Neural crest cell (in vitro differentiated cells): ENCODE measurements at regions not wholly inside any gene's neighbourhood (a gene's known extent, or its start where the extent isn't known, plus 50 kb on each side); places are given as distances from the start of the nearest gene placed in this dataset.

ENCODE experiments used
- DNase-seq: peaks from one replicate; pipeline ENCODE4 v3.0.0; 2021; ENCODE audit warnings: low read depth, mixed read lengths, low spot score
- H3K27ac Mint-ChIP-seq: one replicate; pipeline ENCODE4 v1.8.0; 2021; ENCODE audit warnings: mild to moderate bottlenecking, mixed read lengths; ENCODE audit not compliant: unreplicated experiment
- H3K27me3 Mint-ChIP-seq: 2 replicates; pipeline ENCODE4 v1.8.0; 2021; ENCODE audit warnings: low read depth, mild to moderate bottlenecking, mixed read lengths
- H3K36me3 Mint-ChIP-seq: 2 replicates; pipeline ENCODE4 v1.8.0; 2021; ENCODE audit warnings: low read depth, mild to moderate bottlenecking, mixed read lengths
- H3K4me1 Mint-ChIP-seq: 2 replicates; pipeline ENCODE4 v1.8.0; 2021; ENCODE audit warnings: mixed read lengths
- H3K4me3 Mint-ChIP-seq: one replicate; pipeline ENCODE4 v1.8.0; 2021; ENCODE audit warnings: mild to moderate bottlenecking, mixed read lengths
- H3K9me3 Mint-ChIP-seq: 2 replicates; pipeline ENCODE4 v1.8.0; 2021; ENCODE audit warnings: mixed read lengths
- TF ChIP-seq, protein P1 (sequence below): fragments of 200-600 bp; sonication (generic); conservative IDR thresholded peaks from 2 replicates; pipeline ENCODE4 v1.5.0; 2021; ENCODE audit warnings: antibody characterized with exemption, mild to moderate bottlenecking

GRCh38 chr6:50455029-50455428 lies 258.3 kb upstream of the TFAP2D start:
- no peaks in the 10 kb centered on the region for H3K4me1 Mint-ChIP-seq
- TF ChIP-seq, protein P1, sequence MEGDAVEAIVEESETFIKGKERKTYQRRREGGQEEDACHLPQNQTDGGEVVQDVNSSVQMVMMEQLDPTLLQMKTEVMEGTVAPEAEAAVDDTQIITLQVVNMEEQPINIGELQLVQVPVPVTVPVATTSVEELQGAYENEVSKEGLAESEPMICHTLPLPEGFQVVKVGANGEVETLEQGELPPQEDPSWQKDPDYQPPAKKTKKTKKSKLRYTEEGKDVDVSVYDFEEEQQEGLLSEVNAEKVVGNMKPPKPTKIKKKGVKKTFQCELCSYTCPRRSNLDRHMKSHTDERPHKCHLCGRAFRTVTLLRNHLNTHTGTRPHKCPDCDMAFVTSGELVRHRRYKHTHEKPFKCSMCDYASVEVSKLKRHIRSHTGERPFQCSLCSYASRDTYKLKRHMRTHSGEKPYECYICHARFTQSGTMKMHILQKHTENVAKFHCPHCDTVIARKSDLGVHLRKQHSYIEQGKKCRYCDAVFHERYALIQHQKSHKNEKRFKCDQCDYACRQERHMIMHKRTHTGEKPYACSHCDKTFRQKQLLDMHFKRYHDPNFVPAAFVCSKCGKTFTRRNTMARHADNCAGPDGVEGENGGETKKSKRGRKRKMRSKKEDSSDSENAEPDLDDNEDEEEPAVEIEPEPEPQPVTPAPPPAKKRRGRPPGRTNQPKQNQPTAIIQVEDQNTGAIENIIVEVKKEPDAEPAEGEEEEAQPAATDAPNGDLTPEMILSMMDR: no peak
- H3K4me3 Mint-ChIP-seq: no peak overlapping the region
- no peak for DNase-seq
- H3K27me3 Mint-ChIP-seq: no peaks in the 10 kb centered on the region
- H3K9me3 Mint-ChIP-seq: no peaks in the 10 kb centered on the region
- H3K27ac Mint-ChIP-seq: no peak overlapping the region
- no peaks in the 10 kb centered on the region for H3K36me3 Mint-ChIP-seq

DNA sequence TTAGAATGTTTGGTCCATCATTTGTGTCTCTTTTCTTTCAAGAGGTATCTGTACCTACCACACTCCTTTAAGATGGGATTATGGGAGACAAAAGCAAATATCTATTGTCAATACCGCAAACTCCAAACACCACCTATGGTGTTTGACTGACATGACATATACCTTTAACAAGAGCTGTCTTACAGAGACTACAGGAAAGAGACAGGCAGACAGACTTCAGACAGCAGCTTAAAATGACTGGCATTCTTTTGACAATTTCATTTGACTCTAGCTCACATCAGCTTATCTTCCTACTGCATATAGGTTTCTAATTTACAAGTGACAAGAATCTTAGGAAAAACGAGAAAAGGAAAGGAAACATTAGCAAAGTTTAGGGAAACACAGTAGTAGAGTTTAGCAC lies 256.0 kb upstream of the TFAP2D start:
- Mint-ChIP-seq H3K4me1 (no peaks in the 10 kb centered on the region), H3K27me3 (no peaks in the 10 kb centered on the region), H3K9me3 (no peaks in the 10 kb centered on the region), H3K4me3 (no peak overlapping the region), H3K27ac (no peak overlapping the region), H3K36me3 (no peaks in the 10 kb centered on the region)
- DNase-seq: no peak
- TF ChIP-seq, protein P1: no peak

DNA sequence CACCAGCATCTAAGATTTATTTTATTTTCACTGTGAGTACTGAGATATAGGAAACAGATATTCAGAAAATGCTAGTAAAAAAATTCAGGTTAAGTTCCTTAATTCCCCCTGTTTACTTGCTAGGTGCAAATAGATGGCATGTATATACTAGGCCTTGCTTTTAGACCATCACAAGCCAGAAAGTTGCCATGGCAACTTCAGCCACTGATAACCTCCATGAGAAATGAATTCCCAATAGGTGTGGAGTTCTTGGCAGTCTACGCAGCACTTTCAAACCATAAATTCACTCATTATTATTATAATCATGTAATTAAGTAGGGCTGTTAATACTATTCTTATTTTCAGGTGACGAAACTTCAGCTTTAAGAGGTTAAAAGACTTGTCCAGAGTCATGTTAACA lies 251.6 kb upstream of the TFAP2D start:
- H3K4me1 Mint-ChIP-seq: no peaks in the 10 kb centered on the region
- no peak for DNase-seq
- H3K27ac Mint-ChIP-seq: no peak overlapping the region
- H3K4me3 Mint-ChIP-seq: no peak overlapping the region
- H3K36me3 Mint-ChIP-seq: no peaks in the 10 kb centered on the region
- H3K27me3 Mint-ChIP-seq: no peaks in the 10 kb centered on the region
- H3K9me3 Mint-ChIP-seq: no peaks in the 10 kb centered on the region
- TF ChIP-seq, protein P1: no peak

DNA sequence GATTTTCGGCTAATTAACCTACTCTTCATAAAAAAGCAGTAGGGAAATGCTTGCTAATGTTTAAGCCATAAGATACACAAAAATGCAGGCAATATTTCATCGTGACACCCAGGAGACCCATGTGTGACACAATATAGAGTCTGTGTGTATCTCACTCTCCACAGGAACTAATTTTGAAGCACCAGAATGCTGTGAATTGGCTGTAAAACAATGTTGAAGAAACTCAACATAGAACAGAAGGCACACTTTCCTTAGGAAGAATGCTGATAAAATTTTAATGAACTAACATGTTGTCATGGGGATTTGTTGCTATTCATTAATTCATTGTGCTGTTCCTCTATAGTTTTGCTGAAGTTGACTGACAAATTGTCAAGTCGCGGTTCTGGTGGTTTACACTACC lies 249.4 kb upstream of the TFAP2D start:
- Mint-ChIP-seq H3K27ac (no peak overlapping the region), H3K4me3 (no peak overlapping the region), H3K4me1 (no peaks in the 10 kb centered on the region), H3K9me3 (no peaks in the 10 kb centered on the region), H3K27me3 (no peaks in the 10 kb centered on the region), H3K36me3 (no peaks in the 10 kb centered on the region)
- TF ChIP-seq, protein P1: no peak
- DNase-seq: no peak

GRCh38 chr6:50467931-50468330 lies 245.4 kb upstream of the TFAP2D start:
- no peak overlapping the region for H3K4me3 Mint-ChIP-seq
- TF ChIP-seq, protein P1: no peak
- no peaks in the 10 kb centered on the region for H3K36me3 Mint-ChIP-seq
- no peaks in the 10 kb centered on the region for H3K9me3 Mint-ChIP-seq
- no peaks in the 10 kb centered on the region for H3K27me3 Mint-ChIP-seq
- H3K4me1 Mint-ChIP-seq: no peaks in the 10 kb centered on the region
- H3K27ac Mint-ChIP-seq: no peak overlapping the region
- no peak for DNase-seq

DNA sequence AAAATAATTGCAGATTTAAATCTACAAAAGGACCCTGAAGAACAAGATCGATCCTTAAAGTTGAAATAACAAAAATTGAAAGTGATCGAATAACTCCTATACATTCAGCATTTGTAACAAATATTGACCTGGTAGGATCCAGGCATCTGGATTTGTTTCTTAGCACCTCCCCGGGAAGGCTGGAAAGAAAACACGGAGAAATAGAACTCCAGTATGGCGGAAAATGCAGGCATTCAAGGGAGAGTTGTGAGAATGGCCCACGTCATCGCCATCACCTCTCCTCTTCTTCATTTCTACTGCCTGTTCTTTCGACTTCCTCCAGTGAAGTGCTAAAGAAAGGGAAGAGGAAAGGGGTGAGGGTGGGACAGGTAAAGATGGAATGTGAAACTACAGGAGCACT lies 242.3 kb upstream of the TFAP2D start:
- no peak for DNase-seq
- Mint-ChIP-seq H3K9me3 (no peaks in the 10 kb centered on the region), H3K4me3 (no peak overlapping the region), H3K4me1 (no peaks in the 10 kb centered on the region), H3K27ac (no peak overlapping the region), H3K27me3 (no peaks in the 10 kb centered on the region), H3K36me3 (no peaks in the 10 kb centered on the region)
- TF ChIP-seq, protein P1: no peak
